T-helper 1 cell treated with Interleukin-12 subunit alpha and Interleukin-12 subunit beta and Interleukin-4 antibody, amounts not matched to agents 30 ng/mL and 1 ng/mL, for 36 hours (primary cell): ENCODE measurements at regions not wholly inside any gene's neighbourhood (a gene's known extent, or its start where the extent isn't known, plus 50 kb on each side); places are given as distances from the start of the nearest gene placed in this dataset.

ENCODE experiments used
- intact Hi-C: fragments of 100-400 bp; cut with micrococcal nuclease; formaldehyde crosslinking; loops from one replicate; pipeline ENCODE4 v1.15.1; 2024

DNA sequence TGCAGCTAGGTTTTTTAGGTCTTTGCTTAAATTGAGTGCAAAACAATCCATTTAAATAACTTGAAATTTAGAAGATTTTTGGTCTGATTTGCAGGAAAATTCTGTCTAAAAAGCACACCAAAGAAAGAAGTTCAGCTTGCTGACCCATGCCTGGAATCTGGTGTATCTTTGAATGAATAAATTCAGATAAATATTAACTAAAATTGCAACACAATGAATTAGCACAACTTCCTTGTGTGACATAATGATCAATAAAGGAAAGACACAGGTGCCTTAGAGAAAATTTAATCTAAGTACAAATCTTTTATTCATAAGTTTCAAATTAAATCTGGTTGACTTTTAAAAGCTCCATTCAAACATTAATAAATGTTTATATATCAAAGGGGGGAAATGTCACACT, 791.5 kb upstream of the LCORL start:
- intact Hi-C loops, result no loop called here

DNA sequence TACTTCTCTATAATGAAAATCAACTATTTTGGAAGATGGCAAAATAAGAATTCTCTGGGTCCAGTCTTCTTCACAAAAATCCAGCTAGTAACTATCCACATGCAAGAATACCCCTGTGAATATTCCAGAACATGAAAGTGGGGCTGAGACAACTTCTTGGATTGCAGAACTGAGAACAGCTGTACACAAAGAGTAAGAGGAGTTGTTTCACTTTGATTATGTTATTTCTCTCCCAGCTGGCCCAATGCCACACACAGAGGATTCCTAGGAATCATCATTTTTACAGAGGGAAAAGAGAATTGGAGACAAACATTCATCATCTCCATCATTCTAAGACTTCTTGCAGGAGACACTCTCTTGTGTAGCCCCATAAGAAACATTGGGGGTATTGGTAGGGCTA, 782.2 kb upstream of the LCORL start:
- intact Hi-C loops, result no loop called here

DNA sequence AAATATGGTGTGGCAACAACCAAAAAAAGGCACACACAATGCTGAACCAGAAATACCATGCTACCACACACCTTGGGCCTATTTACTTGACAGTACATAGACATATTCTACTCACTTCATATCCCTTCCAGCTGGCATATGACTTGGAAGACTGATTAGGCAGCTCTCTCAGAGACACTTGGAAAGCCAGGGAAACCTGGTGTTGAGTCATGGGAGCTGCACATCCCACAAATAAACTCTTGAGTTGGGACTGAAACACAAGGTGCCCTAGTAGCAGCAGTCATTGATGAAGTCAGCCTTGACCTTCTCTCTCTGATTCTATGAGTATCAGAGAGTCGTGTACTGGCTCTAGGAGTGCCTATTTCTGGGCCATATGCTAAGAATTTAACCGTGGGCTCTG, 776.6 kb upstream of the LCORL start:
- intact Hi-C loops, result no loop called here

GRCh38 chr4:18795794-18796193, 774.2 kb upstream of the LCORL start:
- intact Hi-C loops, result no loop called here

DNA sequence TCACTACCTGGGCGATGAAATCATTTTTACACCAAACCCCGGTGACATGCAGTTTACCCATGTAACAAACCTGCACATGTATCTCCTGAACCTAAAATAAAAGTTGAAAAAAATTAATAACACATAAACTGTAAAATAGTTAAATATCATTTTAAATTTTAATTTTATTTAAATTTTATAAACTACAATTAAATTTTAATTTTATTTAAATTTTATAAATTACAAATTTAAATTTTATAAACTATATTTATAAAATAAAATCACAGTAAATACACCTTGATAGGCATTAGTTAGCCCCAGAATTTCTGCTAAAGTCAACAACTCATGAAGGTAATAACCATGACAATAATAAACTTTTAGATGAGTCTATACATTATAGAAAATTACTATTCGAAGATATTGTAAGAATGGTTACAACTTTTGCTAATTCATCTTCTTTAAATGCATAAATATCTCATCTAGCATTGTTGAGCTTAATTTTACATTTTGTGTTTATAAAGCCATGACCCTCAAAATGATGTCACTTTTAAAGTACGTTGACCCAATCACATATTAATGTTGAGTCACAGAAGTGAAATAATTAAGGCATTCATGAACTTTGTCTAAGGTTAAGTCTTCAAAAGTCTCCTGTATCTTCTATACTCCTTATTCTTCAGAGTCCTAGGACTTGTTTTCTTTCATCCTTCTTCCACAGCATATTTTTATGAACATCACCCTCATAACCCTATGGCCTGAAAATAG, 755.8 kb upstream of the LCORL start:
- intact Hi-C loops, result no loop called here

GRCh38 chr4:18767921-18768320, 746.4 kb upstream of the LCORL start:
- intact Hi-C loops, result no loop called here

GRCh38 chr4:18756671-18757070, 735.1 kb upstream of the LCORL start:
- intact Hi-C loops, result no loop called here

DNA sequence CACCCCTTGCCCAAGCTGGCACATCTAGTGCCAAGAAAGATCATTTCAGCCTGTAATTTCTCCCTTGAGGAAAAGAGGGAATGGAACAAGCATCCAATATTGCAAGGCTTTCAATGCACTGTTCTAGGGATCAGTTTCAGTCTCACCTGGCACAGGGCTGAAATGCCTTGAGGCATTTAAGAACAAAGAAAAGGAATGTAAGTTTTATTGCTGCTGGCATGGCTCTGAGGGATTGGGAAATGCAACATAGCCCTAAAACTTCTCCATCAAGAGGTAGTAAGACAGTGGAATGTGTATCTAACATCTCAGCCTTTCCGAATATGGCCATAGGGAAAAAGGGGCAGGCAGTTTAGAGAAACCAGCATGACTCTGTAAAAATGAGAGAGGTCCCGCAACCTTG, 732.6 kb upstream of the LCORL start:
- intact Hi-C loops, result no loop called here

GRCh38 chr4:18751083-18751482, 729.5 kb upstream of the LCORL start:
- intact Hi-C loops, result no loop called here

DNA sequence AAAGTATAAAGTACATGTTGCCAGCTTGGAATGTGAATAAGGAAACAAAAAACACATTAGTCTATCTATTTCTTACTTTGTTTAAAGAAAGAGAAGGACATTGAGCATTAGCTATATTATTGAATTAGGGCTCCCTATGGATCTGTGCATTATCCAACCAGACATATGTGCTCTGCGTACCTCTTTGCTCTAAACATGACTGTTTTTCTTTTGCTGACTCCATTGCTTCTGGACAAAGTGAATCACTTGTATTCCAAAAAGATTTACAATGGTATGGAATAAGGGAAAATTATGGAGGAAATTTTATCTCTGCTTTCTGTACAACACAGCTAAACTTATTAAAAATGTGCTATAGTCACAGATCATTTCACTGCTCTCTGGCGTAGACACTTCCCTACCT, 727.8 kb upstream of the LCORL start:
- intact Hi-C loops, result no loop called here

DNA sequence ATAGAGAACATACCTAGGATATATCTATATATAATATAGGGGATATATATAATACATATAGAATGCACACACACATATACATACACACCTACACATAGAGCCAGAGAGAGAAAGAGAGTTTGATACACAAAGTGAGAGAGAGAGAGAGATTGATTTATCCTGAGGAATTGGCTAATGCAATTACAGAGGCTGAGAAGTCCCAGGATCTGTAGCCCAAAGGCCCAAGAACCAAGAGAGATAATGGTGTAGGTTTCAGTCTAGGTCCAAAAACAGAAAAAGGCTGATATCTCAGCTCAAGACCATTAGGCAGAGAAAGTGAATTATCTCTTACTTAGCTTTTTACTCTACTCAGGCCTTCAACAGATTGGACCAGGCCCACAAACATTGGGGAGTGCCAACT, 715.0 kb upstream of the LCORL start:
- intact Hi-C loops, result no loop called here

DNA sequence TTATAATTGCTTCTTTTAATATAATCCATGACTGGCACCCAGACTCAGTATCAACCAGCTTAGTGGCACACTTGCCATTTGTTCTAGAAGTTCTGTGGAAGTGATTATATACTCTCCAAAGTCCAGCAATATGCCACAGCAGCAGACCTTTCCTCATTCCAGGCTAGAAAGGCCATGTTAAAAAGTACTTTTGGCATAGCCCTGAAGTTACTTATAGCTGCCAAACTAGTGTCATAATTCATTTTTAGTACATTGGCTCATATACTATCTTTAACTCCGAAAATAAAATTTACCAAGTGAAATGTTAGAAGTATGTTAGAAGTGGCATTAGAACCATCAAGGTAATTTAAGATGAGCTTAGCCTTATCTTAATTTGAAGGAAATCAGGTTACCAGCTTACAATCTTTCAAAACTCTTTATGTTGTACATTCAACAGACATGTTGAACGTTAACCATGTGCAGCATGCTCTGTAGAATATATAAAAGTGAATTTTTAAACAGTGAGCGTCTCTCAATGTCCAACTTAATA, 714.2 kb upstream of the LCORL start:
- intact Hi-C loops, result no loop called here

DNA sequence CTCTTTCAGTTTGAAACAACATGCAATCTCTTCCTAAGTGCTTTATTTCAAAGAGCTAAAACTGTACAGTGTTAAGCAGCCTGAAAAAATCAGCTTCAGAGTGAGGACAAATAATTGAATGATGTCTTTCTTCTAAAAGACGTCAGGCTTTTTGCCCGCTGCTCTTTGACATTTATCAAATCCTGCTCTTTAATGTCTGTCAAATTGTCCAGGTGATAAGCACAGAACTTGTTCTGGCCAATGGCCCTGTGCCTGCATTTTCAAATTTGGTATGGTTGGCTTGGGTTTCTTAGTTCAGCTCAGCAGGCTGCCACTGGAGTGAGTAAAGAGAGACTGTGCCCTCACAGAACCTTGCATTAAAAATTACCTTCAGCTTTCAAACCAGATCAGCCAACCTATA, 712.9 kb upstream of the LCORL start:
- intact Hi-C loops, result no loop called here

GRCh38 chr4:18733961-18734360, 712.4 kb upstream of the LCORL start:
- intact Hi-C loops, result no loop called here

- intact Hi-C loops, result no loop called here
Observed at GRCh38 chr4:18722748-18723191, 701.2 kb upstream of the LCORL start.

DNA sequence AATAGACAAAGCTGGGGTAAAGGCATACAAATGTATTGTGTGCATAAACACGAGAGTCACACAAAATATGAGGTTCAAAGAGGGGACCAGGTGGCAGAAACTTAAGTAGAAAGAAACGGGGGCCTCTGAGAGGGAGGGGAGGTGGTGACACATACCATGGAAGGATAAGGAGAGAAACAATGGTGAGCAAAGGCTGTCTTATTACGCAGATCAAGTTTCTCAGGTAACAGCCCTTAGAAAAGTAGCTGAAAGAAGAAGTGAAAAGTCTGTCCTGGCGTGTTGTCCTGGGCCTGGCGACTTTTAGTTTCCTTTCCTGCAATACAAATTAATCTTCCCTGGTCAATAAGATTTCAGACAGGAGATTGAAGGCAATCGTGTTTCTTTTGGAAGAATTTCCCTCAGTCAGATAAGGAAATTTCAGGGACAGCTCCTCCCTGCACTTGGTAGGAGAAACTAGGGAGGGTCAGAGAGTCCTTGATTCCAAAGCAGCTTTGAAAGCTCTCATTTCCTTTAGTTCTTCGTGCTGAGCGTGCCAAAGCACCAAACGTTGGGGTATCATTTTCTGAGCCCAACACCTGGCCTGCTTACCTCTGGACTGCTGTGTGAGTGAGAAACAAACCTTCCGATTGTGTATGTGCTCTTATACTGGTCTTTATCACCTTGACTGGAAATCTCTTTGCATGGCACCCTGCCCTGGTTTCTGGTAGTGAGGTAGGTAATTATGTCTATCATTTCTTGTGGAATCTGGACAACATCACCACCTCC, 676.7 kb upstream of the LCORL start:
- intact Hi-C loops, result no loop called here

DNA sequence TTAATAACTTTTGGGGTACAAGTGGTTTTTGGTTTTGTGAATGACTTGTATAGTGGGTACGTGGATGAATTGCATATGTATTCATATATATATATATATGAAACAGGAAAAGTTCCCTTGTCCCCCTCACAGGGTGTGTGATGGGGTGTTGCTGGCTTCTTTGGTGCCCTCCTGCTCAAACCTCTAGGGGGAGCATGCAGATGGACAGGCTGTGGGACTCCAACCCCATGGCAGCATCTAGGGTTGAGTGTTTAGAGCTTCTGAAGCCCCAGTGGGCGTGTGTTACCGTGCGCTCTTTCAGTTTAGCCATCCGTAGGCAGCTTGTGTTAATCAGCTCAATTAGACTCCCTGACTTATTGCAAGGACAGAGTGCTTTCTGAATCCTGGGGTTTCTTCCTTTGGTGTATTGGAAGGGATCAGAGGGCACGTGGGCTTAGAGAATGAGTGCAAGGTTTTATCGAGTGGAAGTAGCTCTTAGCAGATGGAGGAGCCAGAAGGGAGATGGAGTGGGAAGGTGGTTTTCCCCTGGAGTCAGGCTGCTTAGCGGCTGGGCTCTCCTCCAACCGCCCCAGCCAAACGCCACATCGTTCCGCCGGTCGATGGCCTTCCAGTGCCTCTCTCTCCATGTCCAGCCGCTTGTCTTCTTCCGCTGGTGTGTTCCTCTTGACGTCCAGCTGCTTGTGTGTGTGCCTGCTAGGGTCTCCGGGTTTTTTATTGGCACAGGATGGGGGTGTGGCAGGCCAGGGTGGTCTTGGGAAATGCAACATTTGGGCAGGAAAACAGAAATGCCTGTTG, 674.4 kb upstream of the LCORL start:
- intact Hi-C loops, result no loop called here

- intact Hi-C loops, result no loop called here
Observed at GRCh38 chr4:18691431-18692200, 670.1 kb upstream of the LCORL start.

DNA sequence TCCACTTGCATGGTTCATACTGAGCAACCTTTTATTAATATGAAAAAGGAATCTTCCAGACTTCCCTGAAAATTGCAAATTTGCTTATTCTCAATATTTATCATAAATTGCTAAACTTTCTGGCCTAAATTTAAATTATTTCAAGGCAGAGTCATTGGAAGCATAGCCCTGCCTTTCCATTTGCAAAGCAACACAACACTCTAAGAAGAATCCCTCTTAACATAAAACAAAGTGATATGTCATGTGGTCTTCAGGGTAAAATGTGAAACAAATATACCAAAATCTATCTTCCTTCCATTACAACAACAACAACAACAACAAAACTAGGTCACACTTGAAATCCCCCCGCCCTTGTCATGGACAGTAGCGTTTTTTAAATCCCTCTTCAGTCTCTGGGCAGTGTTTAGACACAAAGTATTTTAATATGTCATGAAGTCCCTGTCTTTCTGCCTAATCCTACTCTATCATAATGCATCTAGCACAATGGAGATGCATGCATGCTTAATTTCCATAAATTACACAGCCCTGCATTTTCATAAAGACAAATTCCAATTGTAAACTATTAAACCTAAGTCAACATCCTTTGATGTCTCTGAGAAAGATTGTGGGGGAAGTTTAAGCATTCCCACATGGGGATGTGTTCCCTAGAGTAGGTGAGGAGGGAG, 668.9 kb upstream of the LCORL start:
- intact Hi-C loops, result no loop called here

- intact Hi-C loops, result loop anchor here (5.0 kb wide), 3 partner anchors 1558 to 1853 kb away; no protein-coding TSS in a partner anchor
Observed at GRCh38 chr4:18689308-18690115, 668.0 kb upstream of the LCORL start.
